ENCODE measurements at regions not wholly inside any gene's neighbourhood (a gene's known extent, or its start where the extent isn't known, plus 50 kb on each side); places are given as distances from the start of the nearest gene placed in this dataset.

GRCh38 chr3:14299767-14300166 is 102.6 kb upstream of the SLC6A6 start:
- intact Hi-C loops (cut with DNase I): no loop called here
- Histone ChIP-seq H3K36me3 (ENCODE audit: control insufficient read depth in 1 of 2, insufficient read depth in 2 of 2, low read length in 1 of 2) (no peaks in the 10 kb centered on the region), H3K27ac (ENCODE audit: low read depth in 1 of 2, low read length in 2 of 2) (no peak overlapping the region), H3K9me3 (ENCODE audit: control insufficient read depth, low read length) (no peaks in the 10 kb centered on the region), H3K4me3 (ENCODE audit: low read length in 2 of 2) (no peak overlapping the region), H3K27me3 (ENCODE audit: control insufficient read depth in 1 of 2, insufficient read depth in 2 of 2, low read length in 1 of 2) (no peaks in the 10 kb centered on the region), H3K4me1 (ENCODE audit: control insufficient read depth in 1 of 2, insufficient read depth in 2 of 2, low read length in 2 of 2) (no peaks in the 10 kb centered on the region)
- ATAC-seq (ENCODE audit: low FRiP score): no peak
- 93 to 98% methylated on average over 5 of the region's 5 CpGs for WGBS, 2 donors
- no peak for DNase-seq

DNA sequence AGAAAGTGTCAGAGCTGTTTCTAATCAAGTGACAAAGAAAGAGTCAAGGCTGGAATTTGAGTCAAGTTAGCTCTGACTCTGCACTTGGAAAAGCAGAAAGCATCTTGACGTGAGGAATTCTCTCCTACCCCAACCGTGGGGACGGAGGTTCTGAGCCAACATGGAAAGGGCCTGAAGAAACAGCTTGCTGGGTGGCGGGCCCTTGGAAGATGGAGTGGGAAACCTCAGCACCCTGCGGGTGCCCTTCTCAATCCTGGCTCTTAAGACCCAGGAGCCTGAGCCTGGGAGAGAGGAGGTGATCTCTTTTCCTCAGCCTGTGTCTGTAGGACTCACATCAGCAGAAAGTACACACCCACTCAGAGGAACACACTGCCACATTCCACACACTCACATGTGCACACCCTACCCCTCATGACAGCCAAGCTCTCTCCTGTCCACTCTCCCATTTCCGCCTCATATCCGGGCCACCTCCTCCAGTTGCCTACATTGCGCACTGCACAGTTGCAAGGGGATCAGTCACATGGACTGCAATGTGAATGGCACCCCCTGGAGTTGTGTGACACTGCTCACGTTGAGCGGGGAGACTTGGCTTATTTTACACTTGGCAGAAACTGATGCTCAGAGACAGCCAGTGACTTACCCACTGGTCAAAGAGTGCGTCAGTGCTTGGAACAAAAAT is 101.5 kb upstream of the SLC6A6 start:
- 59 to 60% methylated on average over 11 of the region's 11 CpGs for WGBS, 2 donors
- DNase-seq (no peak), ATAC-seq (ENCODE audit: low FRiP score) (peak; percentile 30)
- Histone ChIP-seq H3K4me3 (ENCODE audit: low read length in 2 of 2) (no peak overlapping the region), H3K4me1 (ENCODE audit: control insufficient read depth in 1 of 2, insufficient read depth in 2 of 2, low read length in 2 of 2) (no peaks in the 10 kb centered on the region), H3K36me3 (ENCODE audit: control insufficient read depth in 1 of 2, insufficient read depth in 2 of 2, low read length in 1 of 2) (no peaks in the 10 kb centered on the region), H3K27me3 (ENCODE audit: control insufficient read depth in 1 of 2, insufficient read depth in 2 of 2, low read length in 1 of 2) (no peaks in the 10 kb centered on the region), H3K27ac (ENCODE audit: low read depth in 1 of 2, low read length in 2 of 2) (no peak overlapping the region), H3K9me3 (ENCODE audit: control insufficient read depth, low read length) (no peaks in the 10 kb centered on the region)
- intact Hi-C loops (cut with DNase I): no loop called here

GRCh38 chr3:14301558-14301957 is 100.8 kb upstream of the SLC6A6 start:
- H3K27ac ChIP-seq (ENCODE audit: low read depth in 1 of 2, low read length in 2 of 2): no peak overlapping the region
- H3K27me3 ChIP-seq (ENCODE audit: control insufficient read depth in 1 of 2, insufficient read depth in 2 of 2, low read length in 1 of 2): no peaks in the 10 kb centered on the region
- H3K4me1 ChIP-seq (ENCODE audit: control insufficient read depth in 1 of 2, insufficient read depth in 2 of 2, low read length in 2 of 2): no peaks in the 10 kb centered on the region
- ATAC-seq (ENCODE audit: low FRiP score) (no peak), DNase-seq (no peak)
- H3K9me3 ChIP-seq (ENCODE audit: control insufficient read depth, low read length): no peaks in the 10 kb centered on the region
- WGBS, 2 donors: 72 to 77% methylated on average over 15 of the region's 15 CpGs
- intact Hi-C loops (cut with DNase I): no loop called here
- no peaks in the 10 kb centered on the region for H3K36me3 ChIP-seq (ENCODE audit: control insufficient read depth in 1 of 2, insufficient read depth in 2 of 2, low read length in 1 of 2)
- H3K4me3 ChIP-seq (ENCODE audit: low read length in 2 of 2): no peak overlapping the region

DNA sequence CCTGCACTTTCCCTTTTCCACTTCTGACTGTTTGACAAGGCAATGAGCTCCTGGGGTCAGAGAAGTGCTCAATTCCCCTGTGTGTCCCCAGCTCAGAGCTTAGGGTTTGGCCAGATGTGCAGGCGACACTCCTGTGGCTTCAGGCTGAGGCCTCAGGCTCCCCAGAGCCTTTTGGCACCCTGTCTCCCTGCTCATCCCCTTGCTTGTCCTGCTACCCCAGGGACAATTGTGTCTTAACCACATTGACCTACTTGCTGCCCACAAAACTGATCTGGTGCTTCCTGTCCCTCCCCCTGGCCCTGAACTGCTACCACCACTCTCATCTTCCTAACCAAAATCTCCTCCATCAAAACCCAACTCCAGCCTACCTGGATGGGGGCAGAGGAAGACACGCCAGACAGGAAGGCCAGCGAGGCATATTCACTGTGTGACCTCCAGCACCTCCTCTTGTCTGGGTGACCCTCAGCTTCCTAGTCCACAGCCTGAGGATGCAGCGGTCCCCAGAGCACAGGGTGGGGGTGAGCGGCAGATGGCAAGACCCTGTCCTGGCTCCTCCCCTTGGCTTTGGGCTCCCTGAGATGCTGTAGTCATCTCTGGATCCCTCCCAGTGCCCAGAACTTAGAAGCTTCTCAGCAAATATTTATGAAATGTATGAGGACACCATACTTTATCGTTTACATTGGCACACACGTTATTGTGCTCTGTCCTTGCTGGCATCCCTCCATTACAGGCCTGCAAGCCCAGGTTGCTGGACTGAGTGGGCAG is 98.9 kb upstream of the SLC6A6 start:
- no peak for DNase-seq
- Histone ChIP-seq H3K9me3 (ENCODE audit: control insufficient read depth, low read length) (no peaks in the 10 kb centered on the region), H3K4me3 (ENCODE audit: low read length in 2 of 2) (no peak overlapping the region), H3K36me3 (ENCODE audit: control insufficient read depth in 1 of 2, insufficient read depth in 2 of 2, low read length in 1 of 2) (no peaks in the 10 kb centered on the region), H3K4me1 (ENCODE audit: control insufficient read depth in 1 of 2, insufficient read depth in 2 of 2, low read length in 2 of 2) (no peaks in the 10 kb centered on the region), H3K27ac (ENCODE audit: low read depth in 1 of 2, low read length in 2 of 2) (no peak overlapping the region), H3K27me3 (ENCODE audit: control insufficient read depth in 1 of 2, insufficient read depth in 2 of 2, low read length in 1 of 2) (no peaks in the 10 kb centered on the region)
- intact Hi-C loops (cut with DNase I): no loop called here
- 87 to 90% methylated on average over 7 of the region's 7 CpGs for WGBS, 2 donors
- ATAC-seq (ENCODE audit: low FRiP score): no peak

DNA sequence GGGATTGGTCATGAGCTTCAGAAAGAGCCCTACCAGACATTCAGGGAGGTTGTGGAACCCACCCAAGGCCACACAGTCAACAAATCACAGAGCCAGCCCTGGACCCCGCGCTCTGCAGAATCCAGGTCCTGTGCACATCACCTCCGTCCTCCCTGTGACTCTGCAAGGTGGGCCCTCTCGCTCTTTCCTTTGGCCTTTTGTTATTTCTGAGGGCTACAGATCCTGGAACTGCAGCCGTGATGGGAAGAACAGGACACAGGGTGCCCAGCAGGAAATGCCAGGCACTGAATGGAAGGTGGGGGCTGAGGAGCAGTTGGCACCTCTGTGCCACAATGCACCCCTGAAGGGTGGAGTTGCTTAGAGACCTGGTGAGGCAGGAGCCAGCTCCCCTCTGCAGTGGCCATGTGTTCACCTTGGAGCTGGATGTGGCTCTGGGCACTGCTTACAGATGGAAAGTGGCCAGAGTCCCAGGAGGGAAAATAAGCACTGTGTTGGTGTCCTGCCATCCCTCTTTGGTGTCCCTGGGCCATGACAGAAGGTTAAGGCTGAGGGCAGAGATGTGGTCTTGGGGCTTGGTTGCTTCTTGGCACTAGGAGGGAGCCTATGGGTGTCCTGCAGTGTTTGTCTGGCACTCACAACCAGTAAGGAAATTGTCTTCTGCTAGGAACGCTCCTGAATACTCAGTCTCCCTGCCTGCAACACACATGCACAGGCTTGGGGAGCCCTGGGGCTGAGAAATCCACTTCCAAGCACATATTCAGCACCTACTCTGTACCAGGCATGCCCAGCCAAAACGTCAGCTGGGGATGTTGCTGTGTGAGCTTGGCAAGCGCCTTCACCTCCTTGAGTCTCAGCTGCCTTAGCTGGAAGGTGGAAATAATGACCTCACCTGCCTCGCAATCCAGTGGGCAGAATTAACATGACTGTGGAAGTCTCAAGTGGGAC is 98.0 kb upstream of the SLC6A6 start:
- H3K27me3 ChIP-seq (ENCODE audit: control insufficient read depth in 1 of 2, insufficient read depth in 2 of 2, low read length in 1 of 2): no peaks in the 10 kb centered on the region
- intact Hi-C loops (cut with DNase I): no loop called here
- DNase-seq (no peak), ATAC-seq (ENCODE audit: low FRiP score) (no peak)
- no peaks in the 10 kb centered on the region for H3K4me1 ChIP-seq (ENCODE audit: control insufficient read depth in 1 of 2, insufficient read depth in 2 of 2, low read length in 2 of 2)
- WGBS, 2 donors: 65 to 69% methylated on average over 9 of the region's 9 CpGs
- H3K4me3 ChIP-seq (ENCODE audit: low read length in 2 of 2): no peak overlapping the region
- no peaks in the 10 kb centered on the region for H3K36me3 ChIP-seq (ENCODE audit: control insufficient read depth in 1 of 2, insufficient read depth in 2 of 2, low read length in 1 of 2)
- H3K9me3 ChIP-seq (ENCODE audit: control insufficient read depth, low read length): no peaks in the 10 kb centered on the region
- H3K27ac ChIP-seq (ENCODE audit: low read depth in 1 of 2, low read length in 2 of 2): no peak overlapping the region

- H3K9me3 ChIP-seq (ENCODE audit: control insufficient read depth, low read length): no peaks in the 10 kb centered on the region
Measured at GRCh38 chr3:14305324-14305723, 97.1 kb upstream of the SLC6A6 start.

DNA sequence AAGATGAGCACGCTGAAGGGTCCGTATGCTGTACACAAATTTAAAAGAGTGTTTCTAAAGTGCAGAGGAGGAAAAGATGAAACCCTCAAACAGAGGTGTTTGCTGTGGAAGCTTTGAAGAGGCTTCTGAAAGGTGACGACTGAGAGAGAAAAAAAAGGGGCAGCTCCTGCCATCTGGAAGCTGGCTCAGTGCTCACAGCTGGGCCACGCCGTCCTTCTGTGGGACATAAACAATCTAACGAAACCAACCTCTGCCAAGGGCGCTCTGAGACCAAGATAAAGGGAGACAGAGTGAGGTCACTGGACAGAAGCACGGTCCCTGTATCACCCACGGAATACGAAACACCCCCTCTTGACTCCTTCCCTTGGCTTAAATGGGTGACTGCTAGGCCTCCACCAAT is 96.3 kb upstream of the SLC6A6 start:
- intact Hi-C loops (cut with DNase I): no loop called here
- 94% methylated on average over 10 of the region's 10 CpGs for WGBS, 2 donors
- Histone ChIP-seq H3K27ac (ENCODE audit: low read depth in 1 of 2, low read length in 2 of 2) (no peak overlapping the region), H3K4me1 (ENCODE audit: control insufficient read depth in 1 of 2, insufficient read depth in 2 of 2, low read length in 2 of 2) (no peaks in the 10 kb centered on the region), H3K9me3 (ENCODE audit: control insufficient read depth, low read length) (no peaks in the 10 kb centered on the region), H3K27me3 (ENCODE audit: control insufficient read depth in 1 of 2, insufficient read depth in 2 of 2, low read length in 1 of 2) (no peaks in the 10 kb centered on the region), H3K4me3 (ENCODE audit: low read length in 2 of 2) (no peak overlapping the region), H3K36me3 (ENCODE audit: control insufficient read depth in 1 of 2, insufficient read depth in 2 of 2, low read length in 1 of 2) (no peaks in the 10 kb centered on the region)
- ATAC-seq (ENCODE audit: low FRiP score) (no peak), DNase-seq (no peak)

More at GRCh38 chr3:14305324-14305723, 97.1 kb upstream of the SLC6A6 start:
- H3K27me3 ChIP-seq (ENCODE audit: control insufficient read depth in 1 of 2, insufficient read depth in 2 of 2, low read length in 1 of 2): no peaks in the 10 kb centered on the region
- ATAC-seq (ENCODE audit: low FRiP score) (no peak), DNase-seq (no peak)
- no peaks in the 10 kb centered on the region for H3K36me3 ChIP-seq (ENCODE audit: control insufficient read depth in 1 of 2, insufficient read depth in 2 of 2, low read length in 1 of 2)
- WGBS, 2 donors: 85 to 86% methylated on average over 8 of the region's 8 CpGs
- intact Hi-C loops (cut with DNase I): no loop called here
- no peaks in the 10 kb centered on the region for H3K4me1 ChIP-seq (ENCODE audit: control insufficient read depth in 1 of 2, insufficient read depth in 2 of 2, low read length in 2 of 2)
- H3K27ac ChIP-seq (ENCODE audit: low read depth in 1 of 2, low read length in 2 of 2): no peak overlapping the region
- H3K4me3 ChIP-seq (ENCODE audit: low read length in 2 of 2): no peak overlapping the region

DNA sequence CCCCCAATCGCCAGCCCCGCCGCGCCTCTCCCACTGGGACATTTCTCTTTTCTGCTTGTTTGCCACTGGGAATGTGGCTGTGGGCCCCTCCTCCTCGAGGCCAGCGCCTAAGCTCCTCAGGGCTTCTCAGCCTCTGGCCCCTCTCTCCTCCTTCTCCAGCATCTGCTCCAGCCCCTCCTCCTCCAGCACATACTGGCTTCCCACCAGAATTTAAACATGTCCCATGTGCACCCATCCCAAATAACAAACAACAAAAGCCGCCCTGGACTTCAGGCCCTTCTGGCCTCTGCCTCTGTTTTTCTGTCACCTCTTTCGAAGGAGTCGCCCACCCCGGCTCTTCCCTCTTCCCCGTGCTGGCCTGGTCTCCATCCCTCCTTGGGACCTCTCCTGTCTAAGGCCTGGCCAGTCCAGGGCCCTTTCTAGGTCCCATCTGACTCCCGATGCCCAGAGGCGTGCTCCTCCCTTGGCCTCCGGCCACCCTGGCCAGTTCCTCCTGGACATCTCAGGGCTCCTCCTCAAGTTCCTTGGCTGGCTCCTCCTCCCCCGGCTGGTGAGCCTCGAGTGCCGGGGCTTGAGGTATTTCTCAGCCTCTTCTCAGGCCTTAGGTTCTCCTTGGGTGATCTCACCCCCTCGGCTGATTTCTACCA is 94.6 kb upstream of the SLC6A6 start:
- intact Hi-C loops (cut with DNase I): no loop called here
- H3K9me3 ChIP-seq (ENCODE audit: control insufficient read depth, low read length): no peaks in the 10 kb centered on the region

More for the DNA sequence above, 94.6 kb upstream of the SLC6A6 start:
- ATAC-seq (ENCODE audit: low FRiP score) (no peak), DNase-seq (no peak)
- H3K36me3 ChIP-seq (ENCODE audit: control insufficient read depth in 1 of 2, insufficient read depth in 2 of 2, low read length in 1 of 2): no peaks in the 10 kb centered on the region
- H3K27ac ChIP-seq (ENCODE audit: low read depth in 1 of 2, low read length in 2 of 2): no peak overlapping the region
- no peaks in the 10 kb centered on the region for H3K27me3 ChIP-seq (ENCODE audit: control insufficient read depth in 1 of 2, insufficient read depth in 2 of 2, low read length in 1 of 2)
- no peak overlapping the region for H3K4me3 ChIP-seq (ENCODE audit: low read length in 2 of 2)
- WGBS, 2 donors: 88 to 91% methylated on average over 18 of the region's 18 CpGs
- no peaks in the 10 kb centered on the region for H3K4me1 ChIP-seq (ENCODE audit: control insufficient read depth in 1 of 2, insufficient read depth in 2 of 2, low read length in 2 of 2)
